HEK293T (cell line): ENCODE measurements at regions not wholly inside any gene's neighbourhood (a gene's known extent, or its start where the extent isn't known, plus 50 kb on each side); places are given as distances from the start of the nearest gene placed in this dataset.

Experiments
- CTCF ChIA-PET: fragments of 350-600 bp; formaldehyde crosslinking; extraction: SDS; loops from one replicate; lab custom pipeline; 2021; ENCODE audit warnings: antibody characterized with exemption, inconsistent platforms; lab: Yijun Ruan, JAX
- POLR2A ChIA-PET: fragments of 350-600 bp; formaldehyde crosslinking; extraction: SDS; loops from one replicate; lab custom pipeline; 2020; ENCODE audit warnings: antibody characterized with exemption, inconsistent platforms; lab: Yijun Ruan, JAX
- DNase-seq: peaks from one replicate; pipeline ENCODE4 v3.0.0; 2012; ENCODE audit warnings: mixed read lengths; ENCODE audit errors: extremely low spot score
- ARNT ChIP-seq: fragments of 450-650 bp; IDR thresholded peaks from 2 replicates; pipeline ENCODE4 v1.6.1; 2017; ENCODE audit warnings: mild to moderate bottlenecking
- BHLHE40 ChIP-seq: fragments of 450-650 bp; IDR thresholded peaks from 2 replicates; pipeline ENCODE4 v1.6.1; 2016; ENCODE audit warnings: mild to moderate bottlenecking, moderate library complexity, borderline replicate concordance
- CTBP1 ChIP-seq: fragments of 450-650 bp; IDR thresholded peaks from 2 replicates; pipeline ENCODE4 v1.6.1; 2016; ENCODE audit warnings: borderline replicate concordance
- ELF4 ChIP-seq: fragments of 450-650 bp; IDR thresholded peaks from 2 replicates; pipeline ENCODE4 v1.6.1; 2017; ENCODE audit warnings: antibody characterized with exemption
- FOXA1 ChIP-seq: fragments of 450-650 bp; IDR thresholded peaks from 2 replicates; pipeline ENCODE4 v1.6.1; 2016; ENCODE audit warnings: mild to moderate bottlenecking
- FOXK2 ChIP-seq: fragments of 450-650 bp; IDR thresholded peaks from 2 replicates; pipeline ENCODE4 v1.6.1; 2016; ENCODE audit warnings: mild to moderate bottlenecking
- FOXM1 ChIP-seq: fragments of 450-650 bp; IDR thresholded peaks from 2 replicates; pipeline ENCODE4 v1.6.1; 2017; ENCODE audit warnings: mild to moderate bottlenecking, borderline replicate concordance
- HDGF ChIP-seq: fragments of 450-650 bp; IDR thresholded peaks from 2 replicates; pipeline ENCODE4 v1.6.1; 2017; ENCODE audit warnings: antibody characterized with exemption, borderline replicate concordance
- L3MBTL2 ChIP-seq: fragments of 450-650 bp; conservative IDR thresholded peaks from 2 replicates; pipeline ENCODE4 v1.6.1; 2016; ENCODE audit warnings: mild to moderate bottlenecking
- LEF1 ChIP-seq: fragments of 450-650 bp; IDR thresholded peaks from 2 replicates; pipeline ENCODE4 v1.6.1; 2017; ENCODE audit warnings: mild to moderate bottlenecking, borderline replicate concordance
- NFRKB ChIP-seq: fragments of 450-650 bp; IDR thresholded peaks from 2 replicates; pipeline ENCODE4 v1.6.1; 2016; ENCODE audit warnings: mild to moderate bottlenecking, moderate library complexity
- SP1 ChIP-seq: fragments of 450-650 bp; IDR thresholded peaks from 2 replicates; pipeline ENCODE4 v1.6.1; 2017
- SUZ12 ChIP-seq: fragments of 450-650 bp; IDR thresholded peaks from 2 replicates; pipeline ENCODE4 v1.6.1; 2016; ENCODE audit warnings: mild to moderate bottlenecking
- TARDBP ChIP-seq: fragments of 450-650 bp; IDR thresholded peaks from 2 replicates; pipeline ENCODE4 v1.6.1; 2016
- ZNF384 ChIP-seq: fragments of 450-650 bp; IDR thresholded peaks from 2 replicates; pipeline ENCODE4 v1.6.1; 2016
- TF ChIP-seq, protein P1 (sequence below): fragments of 450-650 bp; IDR thresholded peaks from 2 replicates; pipeline ENCODE4 v1.6.1; 2016

DNA sequence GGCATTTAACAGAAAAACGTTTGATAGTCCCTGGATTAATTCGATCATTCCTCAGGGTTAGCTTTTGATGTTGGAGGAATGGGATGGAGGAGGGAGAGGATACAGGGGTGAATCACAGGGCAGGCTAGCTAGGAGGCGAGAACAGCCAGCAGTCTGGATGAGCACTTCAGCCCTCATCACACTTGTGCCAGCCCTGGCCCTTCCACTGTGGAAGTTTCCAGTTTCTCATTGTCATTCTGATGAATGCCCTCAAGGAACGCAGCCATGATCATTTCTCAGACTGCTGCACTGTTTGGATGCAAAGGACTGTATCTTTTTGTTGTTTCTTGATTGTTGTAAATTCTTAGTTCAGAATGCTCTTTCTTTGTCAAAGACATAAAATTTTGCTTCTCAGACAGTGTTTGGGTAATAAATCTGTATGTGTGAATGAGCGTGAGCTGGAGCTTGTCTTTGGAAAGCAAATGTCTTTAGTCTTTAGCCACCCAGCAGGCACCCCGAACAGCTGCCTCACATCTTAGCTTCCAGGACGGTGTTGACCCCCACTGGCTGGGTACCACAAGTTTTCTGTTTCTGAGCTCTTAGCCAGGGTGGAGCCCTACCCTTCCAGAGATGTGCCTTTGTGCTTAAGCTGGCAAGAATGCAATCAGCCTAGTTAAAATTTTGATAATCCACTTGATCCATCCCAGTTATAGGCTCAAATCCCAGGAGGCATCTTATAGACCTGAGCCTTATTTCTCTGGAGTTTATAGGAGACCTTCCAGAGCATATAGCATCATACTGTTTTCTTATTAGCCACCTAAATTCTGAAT lies 121.1 kb downstream of the PDCD6IP start:
- TF ChIP-seq, protein P1, sequence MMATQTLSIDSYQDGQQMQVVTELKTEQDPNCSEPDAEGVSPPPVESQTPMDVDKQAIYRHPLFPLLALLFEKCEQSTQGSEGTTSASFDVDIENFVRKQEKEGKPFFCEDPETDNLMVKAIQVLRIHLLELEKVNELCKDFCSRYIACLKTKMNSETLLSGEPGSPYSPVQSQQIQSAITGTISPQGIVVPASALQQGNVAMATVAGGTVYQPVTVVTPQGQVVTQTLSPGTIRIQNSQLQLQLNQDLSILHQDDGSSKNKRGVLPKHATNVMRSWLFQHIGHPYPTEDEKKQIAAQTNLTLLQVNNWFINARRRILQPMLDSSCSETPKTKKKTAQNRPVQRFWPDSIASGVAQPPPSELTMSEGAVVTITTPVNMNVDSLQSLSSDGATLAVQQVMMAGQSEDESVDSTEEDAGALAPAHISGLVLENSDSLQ: no peak
- no peak for TF ChIP-seq LEF1
- no peak for TF ChIP-seq NFRKB
- no peak for TF ChIP-seq SP1
- TF ChIP-seq CTBP1: no peak
- no peak for TF ChIP-seq FOXA1
- no peak for TF ChIP-seq ELF4
- no peak for TF ChIP-seq ZNF384
- no peak for TF ChIP-seq L3MBTL2
- no peak for TF ChIP-seq BHLHE40
- TF ChIP-seq FOXM1: no peak
- TF ChIP-seq SUZ12: no peak
- TF ChIP-seq TARDBP: no peak
- no peak for TF ChIP-seq ARNT
- no peak for TF ChIP-seq HDGF
- TF ChIP-seq FOXK2: no peak
- ChIA-PET POLR2A (no interaction called here), CTCF (no interaction called here)
- no peak for DNase-seq

DNA sequence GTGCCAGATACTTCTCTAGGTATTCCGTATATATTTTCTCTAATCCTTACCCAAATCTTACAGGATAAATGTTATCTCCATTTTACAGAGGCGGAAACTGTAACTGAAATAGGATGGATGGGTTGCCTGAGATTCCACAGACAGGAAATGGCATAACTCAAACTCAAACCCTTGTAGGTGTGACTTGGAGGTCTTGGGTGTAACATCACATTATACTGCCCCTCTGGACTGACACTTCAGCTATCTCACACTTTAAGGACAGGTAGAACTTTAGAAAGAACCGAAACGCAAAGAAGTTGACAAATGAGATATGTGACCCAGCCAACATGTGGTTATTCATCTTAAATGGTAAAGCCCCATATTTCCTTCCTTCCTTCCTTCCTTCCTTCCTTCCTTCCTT lies 122.1 kb downstream of the PDCD6IP start:
- ChIA-PET POLR2A (no interaction called here), CTCF (no interaction called here)
- DNase-seq: no peak
- TF ChIP-seq FOXK2: no peak
- no peak for TF ChIP-seq ELF4
- no peak for TF ChIP-seq L3MBTL2
- TF ChIP-seq CTBP1: no peak
- no peak for TF ChIP-seq BHLHE40
- TF ChIP-seq SUZ12: no peak
- no peak for TF ChIP-seq NFRKB
- TF ChIP-seq ARNT: no peak
- TF ChIP-seq FOXM1: no peak
- no peak for TF ChIP-seq TARDBP
- TF ChIP-seq FOXA1: no peak
- no peak for TF ChIP-seq HDGF
- TF ChIP-seq, protein P1: no peak
- TF ChIP-seq ZNF384: no peak
- no peak for TF ChIP-seq LEF1
- TF ChIP-seq SP1: no peak

DNA sequence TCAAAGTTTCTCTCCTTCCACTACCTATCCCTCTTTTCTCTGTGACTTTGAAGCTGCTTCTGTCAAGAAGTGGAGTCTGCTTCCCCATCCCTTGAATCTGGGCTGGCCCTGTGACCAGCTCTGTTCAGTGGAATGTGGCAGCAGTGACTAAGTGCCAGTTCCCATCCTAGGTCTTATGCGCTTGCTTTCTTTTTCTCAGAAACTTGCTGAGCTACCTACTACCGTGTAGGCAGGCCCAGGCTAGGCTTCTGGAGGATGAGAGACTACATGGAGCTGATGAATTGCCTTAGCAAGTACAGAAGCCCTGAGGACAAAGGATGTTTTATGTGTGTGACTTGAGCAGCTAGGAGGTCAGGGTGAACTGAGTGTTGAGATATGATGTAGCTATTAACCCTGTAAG lies 123.2 kb downstream of the PDCD6IP start:
- ChIA-PET POLR2A (no interaction called here), CTCF (no interaction called here)
- TF ChIP-seq NFRKB: no peak
- TF ChIP-seq FOXK2: no peak
- TF ChIP-seq CTBP1: no peak
- TF ChIP-seq, protein P1: no peak
- TF ChIP-seq FOXA1: no peak
- TF ChIP-seq BHLHE40: no peak
- no peak for DNase-seq

DNA sequence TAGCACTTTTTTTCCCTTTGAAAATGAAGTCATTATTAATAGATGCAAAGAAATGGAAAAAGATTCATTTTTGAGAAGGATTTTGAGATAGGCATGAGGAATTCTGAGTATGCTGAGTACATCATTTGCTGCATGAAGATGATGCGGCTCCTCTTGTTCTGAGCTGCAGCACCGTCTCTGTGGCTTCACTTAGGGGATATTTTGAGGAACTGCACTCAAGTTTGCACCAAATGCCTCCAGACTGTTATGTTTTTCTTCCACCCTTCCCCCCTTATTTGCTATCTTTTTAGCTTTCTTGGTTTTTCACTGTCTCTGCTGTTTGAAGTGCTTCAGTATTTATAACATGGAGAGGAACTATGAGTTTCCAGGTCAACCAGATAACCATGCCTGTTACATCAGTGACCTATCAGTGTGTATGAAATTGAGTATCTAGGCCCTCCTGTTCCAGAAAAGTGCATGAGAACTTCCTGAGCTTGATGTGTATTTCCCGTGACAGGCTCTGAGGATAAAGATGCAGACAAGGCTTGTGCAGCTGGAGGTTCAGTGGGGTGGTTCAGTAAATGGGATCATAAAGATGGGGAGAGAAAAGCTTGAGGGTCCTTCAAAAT lies 128.7 kb downstream of the PDCD6IP start:
- ChIA-PET CTCF (interaction anchor here (0.7 kb wide), 1 partner anchor 17 kb away, joined by 3 read pairs; no protein-coding TSS in a partner anchor), POLR2A (no interaction called here)
- TF ChIP-seq L3MBTL2: no peak
- TF ChIP-seq FOXK2: no peak
- no peak for TF ChIP-seq FOXA1
- no peak for TF ChIP-seq ELF4
- TF ChIP-seq NFRKB: no peak
- TF ChIP-seq ARNT: no peak
- TF ChIP-seq BHLHE40: no peak
- no peak for TF ChIP-seq LEF1
- no peak for TF ChIP-seq TARDBP
- no peak for TF ChIP-seq CTBP1
- no peak for TF ChIP-seq HDGF
- TF ChIP-seq, protein P1: no peak
- no peak for TF ChIP-seq ZNF384
- no peak for TF ChIP-seq SUZ12
- TF ChIP-seq SP1: no peak
- TF ChIP-seq FOXM1: no peak
- DNase-seq: no peak

DNA sequence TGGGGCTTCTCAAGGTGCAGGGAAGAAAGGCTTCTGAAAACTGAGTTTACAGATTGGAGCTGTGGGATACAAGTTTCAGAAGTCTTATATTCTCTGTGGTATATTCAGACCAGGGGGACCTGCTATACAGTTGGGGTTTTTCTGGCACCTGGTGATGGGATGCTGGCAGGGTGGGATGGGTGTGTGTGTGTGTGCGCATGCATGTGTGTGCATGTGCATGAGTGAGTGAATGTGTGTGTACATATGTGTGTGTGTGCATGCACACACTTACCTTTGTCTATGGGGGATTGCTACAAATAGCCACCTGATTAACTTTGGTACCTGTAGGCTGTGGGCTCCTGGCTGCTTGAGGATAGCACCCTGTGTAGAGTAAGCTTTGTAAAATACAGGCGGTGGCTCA lies 131.4 kb downstream of the PDCD6IP start:
- POLR2A ChIA-PET: no interaction called here
- no peak for DNase-seq
- TF ChIP-seq TARDBP (no peak), FOXM1 (no peak), ELF4 (no peak), FOXK2 (no peak), SP1 (no peak), NFRKB (no peak), FOXA1 (no peak), BHLHE40 (no peak), L3MBTL2 (no peak), LEF1 (no peak)
- TF ChIP-seq, protein P1: no peak
- CTCF ChIA-PET: no interaction called here
